ENCODE measurements at regions not wholly inside any gene's neighbourhood (a gene's known extent, or its start where the extent isn't known, plus 50 kb on each side); places are given as distances from the start of the nearest gene placed in this dataset.
A peak's percentile ranks its signal among the peaks of the same experiment; 100 is the strongest.

GRCh38 chr5:56346741-56347535 lies 113.8 kb upstream of the ANKRD55 start (continued):
- TF ChIP-seq CSRNP1 (CRISPR knock-in tag; IDR thresholded peaks at IDR 0.05) (no peak), EP300 (IDR thresholded peaks at IDR 0.05; ENCODE audit: low read depth in 2 of 2, low read length in 2 of 2) (peak in 1 of 2 experiments; percentile 86; a peak in 2 of 4 replicates), EP300 (CRISPR knock-in tag; IDR thresholded peaks at IDR 0.05; ENCODE audit: borderline replicate concordance) (peak; percentile 69), SP4 (CRISPR knock-in tag; IDR thresholded peaks at IDR 0.05) (no peak), RBAK (CRISPR knock-in tag; IDR thresholded peaks at IDR 0.05) (no peak), KDM1A (CRISPR knock-in tag; IDR thresholded peaks at IDR 0.05) (0 out of 2 replicates have a peak, but pooled peaks have one; percentile 40), HES4 (CRISPR knock-in tag; IDR thresholded peaks at IDR 0.05; ENCODE audit: borderline replicate concordance) (no peak), SMC3 (IDR thresholded peaks at IDR 0.05; ENCODE audit: low read length) (peak; percentile 33), HNRNPUL1 (IDR thresholded peaks at IDR 0.05; ENCODE audit: low read depth, low read length) (no peak), FOXM1 (CRISPR knock-in tag; IDR thresholded peaks at IDR 0.05) (no peak), JUN (CRISPR knock-in tag; IDR thresholded peaks at IDR 0.05) (peak; percentile 84), ZNF670 (CRISPR knock-in tag; IDR thresholded peaks at IDR 0.05; ENCODE audit: borderline replicate concordance) (peak; percentile 27; the same call in 1 of the 2 replicates), ZNF747 (CRISPR knock-in tag; IDR thresholded peaks at IDR 0.05; ENCODE audit: borderline replicate concordance) (no peak), TBP (CRISPR knock-in tag; IDR thresholded peaks at IDR 0.05) (no peak), HDAC2 (CRISPR knock-in tag; IDR thresholded peaks at IDR 0.05) (0 out of 2 replicates have a peak, but pooled peaks have one; percentile 18), ZNF280D (CRISPR knock-in tag; IDR thresholded peaks at IDR 0.05) (no peak), ZNF589 (CRISPR knock-in tag; conservative IDR thresholded peaks at IDR 0.05) (no peak), PTBP1 (IDR thresholded peaks at IDR 0.05; ENCODE audit: low read depth, low read length, poor library complexity, severe bottlenecking) (no peak), FOXP4 (CRISPR knock-in tag; IDR thresholded peaks at IDR 0.05) (peak; percentile 61; the same call in 1 of the 2 replicates), HOXA5 (CRISPR knock-in tag; IDR thresholded peaks at IDR 0.05) (no peak), POGZ (CRISPR knock-in tag; IDR thresholded peaks at IDR 0.05) (peak; percentile 40; the same call in 1 of the 2 replicates), HMG20A (CRISPR knock-in tag; IDR thresholded peaks at IDR 0.05; ENCODE audit: borderline replicate concordance) (peak; percentile 90)

Data from HepG2 (cell line).